Activated CD4-positive, alpha-beta memory T cell treated with anti-CD3 and anti-CD28 coated beads, Interleukin-2, amount 10 ng/mL, durations not matched to agents 7 days and 5 days (primary cell): ENCODE measurements at regions not wholly inside any gene's neighbourhood (a gene's known extent, or its start where the extent isn't known, plus 50 kb on each side); places are given as distances from the start of the nearest gene placed in this dataset.

ENCODE experiments used
- CTCF ChIA-PET: fragments of 350-600 bp; sonication (Branson Sonifier 250); formaldehyde crosslinking; loops from one replicate; lab custom pipeline; 2021; ENCODE audit warnings: antibody characterized with exemption, inconsistent platforms; lab: Charles Lee
- POLR2A ChIA-PET: fragments of 350-600 bp; sonication (Branson Sonifier 250); formaldehyde crosslinking; loops from one replicate; lab custom pipeline; 2021; ENCODE audit warnings: antibody characterized with exemption; lab: Charles Lee
- DNase-seq: peaks from one replicate; pipeline ENCODE4 v3.0.0-alpha.2; 2020
- H3K27ac Mint-ChIP-seq: one replicate; pipeline ENCODE4 v1.8.0; 2021; ENCODE audit warnings: mild to moderate bottlenecking, mixed read lengths
- H3K27me3 Mint-ChIP-seq: one replicate; pipeline ENCODE4 v1.8.0; 2021; ENCODE audit warnings: mixed read lengths
- H3K36me3 Mint-ChIP-seq: one replicate; pipeline ENCODE4 v1.8.0; 2021; ENCODE audit warnings: low read depth, mixed read lengths
- H3K4me1 Mint-ChIP-seq: one replicate; pipeline ENCODE4 v1.8.0; 2021; ENCODE audit warnings: mixed read lengths
- H3K4me3 Mint-ChIP-seq: one replicate; pipeline ENCODE4 v1.8.0; 2021; ENCODE audit warnings: mild to moderate bottlenecking, mixed read lengths
- H3K9me3 Mint-ChIP-seq: one replicate; pipeline ENCODE4 v1.8.0; 2021; ENCODE audit warnings: mixed read lengths

GRCh38 chr11:127075758-127076157, 75.2 kb upstream of the KIRREL3 start:
- H3K27ac Mint-ChIP-seq = no peak overlapping the region
- CTCF ChIA-PET = no interaction called here
- no peaks in the 10 kb centered on the region for H3K36me3 Mint-ChIP-seq
- POLR2A ChIA-PET = no interaction called here
- H3K4me3 Mint-ChIP-seq = no peak overlapping the region
- no peaks in the 10 kb centered on the region for H3K27me3 Mint-ChIP-seq
- H3K4me1 Mint-ChIP-seq = no peaks in the 10 kb centered on the region
- no peaks in the 10 kb centered on the region for H3K9me3 Mint-ChIP-seq
- no peak for DNase-seq

GRCh38 chr11:127074151-127074761, 73.7 kb upstream of the KIRREL3 start:
- H3K4me3 Mint-ChIP-seq = no peak overlapping the region
- no peaks in the 10 kb centered on the region for H3K27me3 Mint-ChIP-seq
- POLR2A ChIA-PET = no interaction called here
- no peaks in the 10 kb centered on the region for H3K4me1 Mint-ChIP-seq
- no peaks in the 10 kb centered on the region for H3K9me3 Mint-ChIP-seq
- no peaks in the 10 kb centered on the region for H3K36me3 Mint-ChIP-seq
- DNase-seq = no peak
- CTCF ChIA-PET = no interaction called here
- H3K27ac Mint-ChIP-seq = no peak overlapping the region

- no peak for DNase-seq
- no peaks in the 10 kb centered on the region for H3K36me3 Mint-ChIP-seq
- H3K4me1 Mint-ChIP-seq = no peaks in the 10 kb centered on the region
- POLR2A ChIA-PET = no interaction called here
- no peak overlapping the region for H3K27ac Mint-ChIP-seq
- no peaks in the 10 kb centered on the region for H3K9me3 Mint-ChIP-seq
- CTCF ChIA-PET = no interaction called here
- no peak overlapping the region for H3K4me3 Mint-ChIP-seq
- no peaks in the 10 kb centered on the region for H3K27me3 Mint-ChIP-seq
These were observed 73.1 kb upstream of the KIRREL3 start for GRCh38 chr11:127073621-127074020.

- ChIA-PET CTCF (no interaction called here), POLR2A (no interaction called here)
- H3K27ac Mint-ChIP-seq = no peak overlapping the region
- no peak for DNase-seq
- H3K36me3 Mint-ChIP-seq = no peaks in the 10 kb centered on the region
- H3K9me3 Mint-ChIP-seq = no peaks in the 10 kb centered on the region
- H3K4me1 Mint-ChIP-seq = no peaks in the 10 kb centered on the region
- no peaks in the 10 kb centered on the region for H3K27me3 Mint-ChIP-seq
- H3K4me3 Mint-ChIP-seq = no peak overlapping the region
These were observed 71.0 kb upstream of the KIRREL3 start for GRCh38 chr11:127071606-127072005.

- Mint-ChIP-seq H3K4me3 (no peak overlapping the region), H3K36me3 (no peaks in the 10 kb centered on the region), H3K4me1 (no peaks in the 10 kb centered on the region), H3K9me3 (no peaks in the 10 kb centered on the region), H3K27ac (no peak overlapping the region), H3K27me3 (no peaks in the 10 kb centered on the region)
- ChIA-PET POLR2A (no interaction called here), CTCF (no interaction called here)
- no peak for DNase-seq
These were observed 70.2 kb upstream of the KIRREL3 start for GRCh38 chr11:127070808-127071207.

- Mint-ChIP-seq H3K36me3 (no peaks in the 10 kb centered on the region), H3K27ac (no peak overlapping the region), H3K4me3 (no peak overlapping the region), H3K4me1 (no peaks in the 10 kb centered on the region), H3K9me3 (no peaks in the 10 kb centered on the region), H3K27me3 (no peaks in the 10 kb centered on the region)
- CTCF ChIA-PET = no interaction called here
- DNase-seq = no peak
- POLR2A ChIA-PET = no interaction called here
These were observed 66.0 kb upstream of the KIRREL3 start for GRCh38 chr11:127066401-127067090.

- H3K36me3 Mint-ChIP-seq = no peaks in the 10 kb centered on the region
- ChIA-PET CTCF (no interaction called here), POLR2A (no interaction called here)
- no peaks in the 10 kb centered on the region for H3K9me3 Mint-ChIP-seq
- no peak for DNase-seq
- H3K27ac Mint-ChIP-seq = no peak overlapping the region
- H3K4me1 Mint-ChIP-seq = no peaks in the 10 kb centered on the region
- H3K27me3 Mint-ChIP-seq = no peaks in the 10 kb centered on the region
- no peak overlapping the region for H3K4me3 Mint-ChIP-seq
These were observed 62.7 kb upstream of the KIRREL3 start for GRCh38 chr11:127063241-127063640.

GRCh38 chr11:127061947-127062346, 61.4 kb upstream of the KIRREL3 start:
- H3K4me1 Mint-ChIP-seq = no peaks in the 10 kb centered on the region
- no peak overlapping the region for H3K27ac Mint-ChIP-seq
- no peaks in the 10 kb centered on the region for H3K27me3 Mint-ChIP-seq
- H3K36me3 Mint-ChIP-seq = no peaks in the 10 kb centered on the region
- H3K4me3 Mint-ChIP-seq = no peak overlapping the region
- ChIA-PET POLR2A (no interaction called here), CTCF (no interaction called here)
- no peaks in the 10 kb centered on the region for H3K9me3 Mint-ChIP-seq
- DNase-seq = no peak

- Mint-ChIP-seq H3K4me3 (no peak overlapping the region), H3K27ac (no peak overlapping the region), H3K36me3 (no peaks in the 10 kb centered on the region), H3K9me3 (no peaks in the 10 kb centered on the region), H3K27me3 (no peaks in the 10 kb centered on the region), H3K4me1 (no peaks in the 10 kb centered on the region)
- ChIA-PET CTCF (no interaction called here), POLR2A (no interaction called here)
- DNase-seq = no peak
These were observed 59.2 kb upstream of the KIRREL3 start for GRCh38 chr11:127059750-127060149.

- ChIA-PET CTCF (no interaction called here), POLR2A (no interaction called here)
- H3K36me3 Mint-ChIP-seq = no peaks in the 10 kb centered on the region
- H3K27me3 Mint-ChIP-seq = no peaks in the 10 kb centered on the region
- H3K4me3 Mint-ChIP-seq = no peak overlapping the region
- H3K4me1 Mint-ChIP-seq = no peaks in the 10 kb centered on the region
- no peaks in the 10 kb centered on the region for H3K9me3 Mint-ChIP-seq
- H3K27ac Mint-ChIP-seq = no peak overlapping the region
- no peak for DNase-seq
These were observed 58.7 kb upstream of the KIRREL3 start for GRCh38 chr11:127059286-127059685.

GRCh38 chr11:127058524-127058923, 58.0 kb upstream of the KIRREL3 start:
- no peaks in the 10 kb centered on the region for H3K4me1 Mint-ChIP-seq

GRCh38 chr11:127057126-127057525, 56.6 kb upstream of the KIRREL3 start:
- H3K27ac Mint-ChIP-seq = no peak overlapping the region
- H3K9me3 Mint-ChIP-seq = no peaks in the 10 kb centered on the region
- POLR2A ChIA-PET = no interaction called here
- H3K4me3 Mint-ChIP-seq = no peak overlapping the region
- DNase-seq = no peak
- no peaks in the 10 kb centered on the region for H3K4me1 Mint-ChIP-seq
- no peaks in the 10 kb centered on the region for H3K27me3 Mint-ChIP-seq
- no peaks in the 10 kb centered on the region for H3K36me3 Mint-ChIP-seq
- CTCF ChIA-PET = no interaction called here

More at GRCh38 chr11:127058524-127058923, 58.0 kb upstream of the KIRREL3 start:
- Mint-ChIP-seq H3K9me3 (no peaks in the 10 kb centered on the region), H3K36me3 (no peaks in the 10 kb centered on the region), H3K27ac (no peak overlapping the region), H3K27me3 (no peaks in the 10 kb centered on the region), H3K4me3 (no peak overlapping the region)
- DNase-seq = no peak
- ChIA-PET CTCF (no interaction called here), POLR2A (no interaction called here)

GRCh38 chr11:127056338-127056971, 55.9 kb upstream of the KIRREL3 start:
- DNase-seq = no peak

GRCh38 chr11:127055236-127055635, 54.7 kb upstream of the KIRREL3 start:
- Mint-ChIP-seq H3K36me3 (no peaks in the 10 kb centered on the region), H3K4me3 (no peak overlapping the region), H3K27me3 (no peaks in the 10 kb centered on the region), H3K4me1 (no peaks in the 10 kb centered on the region), H3K27ac (no peak overlapping the region), H3K9me3 (no peaks in the 10 kb centered on the region)
- CTCF ChIA-PET = no interaction called here
- POLR2A ChIA-PET = no interaction called here
- no peak for DNase-seq

More at GRCh38 chr11:127056338-127056971, 55.9 kb upstream of the KIRREL3 start:
- no peaks in the 10 kb centered on the region for H3K4me1 Mint-ChIP-seq
- H3K27ac Mint-ChIP-seq = no peak overlapping the region
- no peaks in the 10 kb centered on the region for H3K27me3 Mint-ChIP-seq
- POLR2A ChIA-PET = no interaction called here
- H3K36me3 Mint-ChIP-seq = no peaks in the 10 kb centered on the region
- no peak overlapping the region for H3K4me3 Mint-ChIP-seq
- CTCF ChIA-PET = no interaction called here
- no peaks in the 10 kb centered on the region for H3K9me3 Mint-ChIP-seq
